ENCODE measurements at regions not wholly inside any gene's neighbourhood (a gene's known extent, or its start where the extent isn't known, plus 50 kb on each side); places are given as distances from the start of the nearest gene placed in this dataset.

DNA sequence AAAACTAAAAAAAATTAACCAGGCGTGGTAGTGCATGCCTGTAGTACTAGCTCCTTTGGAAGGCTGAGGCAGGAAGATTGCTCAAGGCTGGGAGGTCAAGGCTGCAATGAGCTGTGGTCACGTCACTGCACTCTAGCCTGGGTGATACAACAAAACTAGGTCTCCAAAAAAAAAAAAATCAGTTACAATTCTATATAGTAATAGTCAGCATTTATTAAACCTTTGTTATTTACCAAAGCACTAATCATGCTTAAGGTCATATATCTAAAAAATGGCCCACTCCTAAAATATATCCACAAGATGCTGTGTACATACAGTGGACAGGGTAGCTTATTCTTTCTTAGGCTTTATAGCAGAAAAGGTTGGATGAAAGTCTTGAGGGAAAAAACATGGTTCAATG, 152.4 kb downstream of the TFAP2A start:
- no TSS peak for BruUV-seq (replicated peaks)
- no CpG with 5 or more reads among the region's 2 CpGs for WGBS, 2 experiments (ENCODE audit: extremely low coverage in 2 of 2, insufficient read length in 1 of 2)
- Histone ChIP-seq H3K79me1 (ENCODE audit: low read depth in 1 of 2, low read length in 2 of 2) (no peaks in the 10 kb centered on the region), H3K4me2 (ENCODE audit: low read depth, low read length) (no peak overlapping the region), H3K9ac (ENCODE audit: low read depth, low read length) (no peak overlapping the region), H3K27ac (ENCODE audit: insufficient read depth, low read length) (no peak overlapping the region), H2BK120ac (ENCODE audit: low read depth, low read length) (no peak overlapping the region), H3K4me3 (ENCODE audit: insufficient read depth, low read depth, low read length) (no peak overlapping the region), H2AK5ac (ENCODE audit: low read depth, low read length) (no peak overlapping the region), H3K9me3 (ENCODE audit: control insufficient read depth, insufficient read depth, low read length) (peaks cover 6% of the 10 kb centered on the region), H3K36me3 (ENCODE audit: control insufficient read depth, insufficient read depth, low read length) (no peaks in the 10 kb centered on the region), H4K91ac (ENCODE audit: insufficient read depth, low read depth, low read length) (no peak overlapping the region), H4K20me1 (ENCODE audit: insufficient read depth, low read length) (no peaks in the 10 kb centered on the region), H3K23ac (ENCODE audit: low read depth, low read length) (no peak overlapping the region), H2AK9ac (replicated peaks; ENCODE audit: low read depth, low read length, poor library complexity) (no peak overlapping the region), H3K18ac (ENCODE audit: low read depth, low read length) (no peak overlapping the region), H4K8ac (ENCODE audit: low read depth in 2 of 2, low read length in 2 of 2) (no peak overlapping the region), H3K9me1 (ENCODE audit: insufficient read depth, low read length) (no peaks in the 10 kb centered on the region), H3K14ac (replicated peaks; ENCODE audit: low read depth, low read length) (no peak overlapping the region), H2AFZ (replicated peaks; ENCODE audit: low read length, poor library complexity) (no peak overlapping the region), H3K56ac (ENCODE audit: extremely low read depth, insufficient read depth, low read length) (no peak overlapping the region), H3K27me3 (ENCODE audit: control insufficient read depth, insufficient read depth, low read length) (no peaks in the 10 kb centered on the region), H2BK20ac (ENCODE audit: low read depth, low read length) (no peak overlapping the region), H4K5ac (ENCODE audit: low read depth, low read length) (no peak overlapping the region), H3K4ac (ENCODE audit: low read depth, low read length) (no peak overlapping the region), H2BK15ac (ENCODE audit: low read depth, low read length) (no peak overlapping the region), H3K4me1 (ENCODE audit: control insufficient read depth, insufficient read depth, low read length) (no peaks in the 10 kb centered on the region), H2BK5ac (ENCODE audit: low read depth, low read length, poor library complexity, severe bottlenecking) (no peak overlapping the region)
- TF ChIP-seq RCOR1 (IDR thresholded peaks at IDR 0.05; ENCODE audit: insufficient replicate concordance, low read length) = no peak
- TF ChIP-seq MAFK (IDR thresholded peaks at IDR 0.05; ENCODE audit: low read depth, low read length) = peak; percentile 26; the same call in 1 of the 2 replicates
- in situ Hi-C loops (cut with MboI; ENCODE audit: low sequenced_read_pairs) = no loop called here
- no peak for ATAC-seq (ENCODE audit: low read depth)
- intact Hi-C loops (cut with micrococcal nuclease) = no loop called here
- DNase-seq = no peak
- CTCF ChIA-PET = no interaction called here
- POLR2A ChIA-PET (ENCODE audit: unreplicated experiment) = no interaction called here
- dilution Hi-C loops (cut with HindIII; ENCODE audit: low sequenced_read_pairs, unreplicated experiment) = no loop called here
